KG1 (cell line): ENCODE measurements at regions not wholly inside any gene's neighbourhood (a gene's known extent, or its start where the extent isn't known, plus 50 kb on each side); places are given as distances from the start of the nearest gene placed in this dataset.
A peak's percentile ranks its signal among the peaks of the same experiment; 100 is the strongest.

Experiments used
- DNase-seq: peaks from one replicate; lab custom pipeline; 2025; lab: John Stamatoyannopoulos, UW

GRCh38 chr6:21381331-21381963 lies 212.1 kb upstream of the SOX4 start:
- DNase-seq = no peak

- no peak for DNase-seq
These were observed 210.6 kb upstream of the SOX4 start for GRCh38 chr6:21382821-21383449.

- DNase-seq = no peak
These were observed 210.0 kb upstream of the SOX4 start for GRCh38 chr6:21383450-21384085.

GRCh38 chr6:21384216-21384615 lies 209.3 kb upstream of the SOX4 start:
- no peak for DNase-seq

- no peak for DNase-seq
These were observed 206.8 kb upstream of the SOX4 start for GRCh38 chr6:21386744-21387143.

GRCh38 chr6:21390532-21391213 lies 202.9 kb upstream of the SOX4 start:
- DNase-seq = no peak

- no peak for DNase-seq
These were observed 201.4 kb upstream of the SOX4 start for GRCh38 chr6:21392177-21392576.

GRCh38 chr6:21393441-21394165 lies 199.9 kb upstream of the SOX4 start:
- no peak for DNase-seq

GRCh38 chr6:21395121-21395520 lies 198.4 kb upstream of the SOX4 start:
- DNase-seq = no peak

- no peak for DNase-seq
These were observed 197.2 kb upstream of the SOX4 start for GRCh38 chr6:21396313-21396712.

- no peak for DNase-seq
These were observed 194.7 kb upstream of the SOX4 start for GRCh38 chr6:21398741-21399325.

GRCh38 chr6:21402368-21402767 lies 191.2 kb upstream of the SOX4 start:
- no peak for DNase-seq

- peak; percentile 23 for DNase-seq
These were observed 189.0 kb upstream of the SOX4 start for GRCh38 chr6:21404577-21404976.

GRCh38 chr6:21406316-21406715 lies 187.2 kb upstream of the SOX4 start:
- DNase-seq = no peak

GRCh38 chr6:21409231-21409630 lies 184.3 kb upstream of the SOX4 start:
- no peak for DNase-seq

- DNase-seq = no peak
These were observed 180.1 kb upstream of the SOX4 start for GRCh38 chr6:21413428-21413827.

GRCh38 chr6:21414065-21414464 lies 179.5 kb upstream of the SOX4 start:
- no peak for DNase-seq

- DNase-seq = no peak
These were observed 173.2 kb upstream of the SOX4 start for GRCh38 chr6:21420146-21420878.

GRCh38 chr6:21420926-21421325 lies 172.6 kb upstream of the SOX4 start:
- DNase-seq = no peak

GRCh38 chr6:21423106-21423854 lies 170.3 kb upstream of the SOX4 start:
- DNase-seq = no peak
